ENCODE measurements at regions not wholly inside any gene's neighbourhood (a gene's known extent, or its start where the extent isn't known, plus 50 kb on each side); places are given as distances from the start of the nearest gene placed in this dataset.

DNA sequence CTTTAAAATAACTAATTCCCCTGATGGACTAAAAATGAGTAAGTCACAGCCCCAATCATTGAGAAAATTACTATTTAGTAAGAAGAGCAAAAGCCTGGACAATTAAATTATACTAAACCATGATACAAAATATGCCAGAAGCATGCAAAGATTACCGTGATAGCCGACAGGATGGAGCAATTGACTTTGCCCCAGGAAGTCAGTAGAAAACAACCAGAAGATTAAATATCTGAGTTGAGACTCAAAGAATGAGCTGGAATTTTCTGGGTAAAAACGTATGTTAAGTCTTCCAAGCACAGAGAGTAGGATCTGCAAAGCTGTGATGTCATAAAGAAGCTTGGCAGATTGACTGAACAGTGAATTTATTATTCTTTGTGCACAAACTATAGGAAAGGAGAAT is 816.1 kb upstream of the TENM3 start:
- TF ChIP-seq CTCF (conservative IDR thresholded peaks at IDR 0.05; ENCODE audit: low read depth, low read length) (no peak), EZH2 (IDR thresholded peaks at IDR 0.05; ENCODE audit: borderline replicate concordance, low read depth, low read length, poor library complexity, severe bottlenecking) (no peak)
